ENCODE measurements at regions not wholly inside any gene's neighbourhood (a gene's known extent, or its start where the extent isn't known, plus 50 kb on each side); places are given as distances from the start of the nearest gene placed in this dataset.

- TF ChIP-seq YY1 (IDR thresholded peaks at IDR 0.05; ENCODE audit: insufficient read depth, insufficient read length) (no peak), ZNF274 (IDR thresholded peaks at IDR 0.05; ENCODE audit: low read depth, low read length) (no peak)
These were observed 199.1 kb upstream of the ARL4C start for GRCh38 chr2:234695981-234696380.

All from NT2/D1 (cell line).